ENCODE measurements at regions not wholly inside any gene's neighbourhood (a gene's known extent, or its start where the extent isn't known, plus 50 kb on each side); places are given as distances from the start of the nearest gene placed in this dataset.
A peak's percentile ranks its signal among the peaks of the same experiment; 100 is the strongest.

GRCh38 chr2:33766175-33766574 lies 167.1 kb upstream of the FAM98A start:
- Histone ChIP-seq H3K9ac (ENCODE audit: low read depth, low read length) (no peak overlapping the region), H3K4me3 (ENCODE audit: low read length) (no peak overlapping the region), H3K36me3 (ENCODE audit: insufficient read depth, low read depth, low read length) (no peaks in the 10 kb centered on the region), H3K9me3 (ENCODE audit: insufficient read depth, low read depth, low read length) (no peaks in the 10 kb centered on the region), H3K27me3 (ENCODE audit: insufficient read depth, low read length) (no peaks in the 10 kb centered on the region), H3K4me1 (ENCODE audit: insufficient read depth, low read length) (peaks cover 12% of the 10 kb centered on the region; the same call in 1 of the 2 replicates), H3K27ac (ENCODE audit: low read length) (no peak overlapping the region)

- H3K9ac ChIP-seq (ENCODE audit: low read depth, low read length) = no peak overlapping the region
- no peaks in the 10 kb centered on the region for H3K27me3 ChIP-seq (ENCODE audit: insufficient read depth, low read length)
- H3K4me3 ChIP-seq (ENCODE audit: low read length) = no peak overlapping the region
- H3K4me1 ChIP-seq (ENCODE audit: insufficient read depth, low read length) = peaks cover 12% of the 10 kb centered on the region; the same call in 1 of the 2 replicates
- H3K36me3 ChIP-seq (ENCODE audit: insufficient read depth, low read depth, low read length) = no peaks in the 10 kb centered on the region
- no peak overlapping the region for H3K27ac ChIP-seq (ENCODE audit: low read length)
- H3K9me3 ChIP-seq (ENCODE audit: insufficient read depth, low read depth, low read length) = peaks cover 2% of the 10 kb centered on the region
Measured at GRCh38 chr2:33765122-33765521, 166.0 kb upstream of the FAM98A start.

GRCh38 chr2:33764551-33764950 lies 165.5 kb upstream of the FAM98A start:
- H3K27ac ChIP-seq (ENCODE audit: low read length) = no peak overlapping the region
- H3K36me3 ChIP-seq (ENCODE audit: insufficient read depth, low read depth, low read length) = no peaks in the 10 kb centered on the region
- H3K9ac ChIP-seq (ENCODE audit: low read depth, low read length) = peak overlapping the region; percentile 29; the same call in 1 of the 2 replicates
- H3K4me1 ChIP-seq (ENCODE audit: insufficient read depth, low read length) = peaks cover 9% of the 10 kb centered on the region; the same call in 1 of the 2 replicates
- no peaks in the 10 kb centered on the region for H3K27me3 ChIP-seq (ENCODE audit: insufficient read depth, low read length)
- no peak overlapping the region for H3K4me3 ChIP-seq (ENCODE audit: low read length)
- H3K9me3 ChIP-seq (ENCODE audit: insufficient read depth, low read depth, low read length) = peaks cover 5% of the 10 kb centered on the region

GRCh38 chr2:33763671-33764310 lies 164.7 kb upstream of the FAM98A start:
- Histone ChIP-seq H3K36me3 (ENCODE audit: insufficient read depth, low read depth, low read length) (no peaks in the 10 kb centered on the region), H3K4me1 (ENCODE audit: insufficient read depth, low read length) (peaks cover 9% of the 10 kb centered on the region; the same call in 1 of the 2 replicates), H3K9me3 (ENCODE audit: insufficient read depth, low read depth, low read length) (peaks cover 11% of the 10 kb centered on the region)

GRCh38 chr2:33762636-33763035 lies 163.5 kb upstream of the FAM98A start:
- Histone ChIP-seq H3K9ac (ENCODE audit: low read depth, low read length) (no peak overlapping the region), H3K9me3 (ENCODE audit: insufficient read depth, low read depth, low read length) (peaks cover 11% of the 10 kb centered on the region), H3K4me3 (ENCODE audit: low read length) (no peak overlapping the region), H3K4me1 (ENCODE audit: insufficient read depth, low read length) (peaks cover 9% of the 10 kb centered on the region; the same call in 1 of the 2 replicates), H3K27me3 (ENCODE audit: insufficient read depth, low read length) (no peaks in the 10 kb centered on the region), H3K27ac (ENCODE audit: low read length) (no peak overlapping the region), H3K36me3 (ENCODE audit: insufficient read depth, low read depth, low read length) (no peaks in the 10 kb centered on the region)

More at GRCh38 chr2:33763671-33764310, 164.7 kb upstream of the FAM98A start:
- Histone ChIP-seq H3K27me3 (ENCODE audit: insufficient read depth, low read length) (no peaks in the 10 kb centered on the region), H3K9ac (ENCODE audit: low read depth, low read length) (no peak overlapping the region), H3K4me3 (ENCODE audit: low read length) (no peak overlapping the region), H3K27ac (ENCODE audit: low read length) (no peak overlapping the region)

GRCh38 chr2:33746208-33746800 lies 147.2 kb upstream of the FAM98A start:
- Histone ChIP-seq H3K9me3 (ENCODE audit: insufficient read depth, low read depth, low read length) (peaks cover 10% of the 10 kb centered on the region), H3K27me3 (ENCODE audit: insufficient read depth, low read length) (no peaks in the 10 kb centered on the region), H3K36me3 (ENCODE audit: insufficient read depth, low read depth, low read length) (no peaks in the 10 kb centered on the region), H3K4me3 (ENCODE audit: low read length) (no peak overlapping the region), H3K9ac (ENCODE audit: low read depth, low read length) (no peak overlapping the region), H3K4me1 (ENCODE audit: insufficient read depth, low read length) (no peaks in the 10 kb centered on the region), H3K27ac (ENCODE audit: low read length) (no peak overlapping the region)

- no peaks in the 10 kb centered on the region for H3K36me3 ChIP-seq (ENCODE audit: insufficient read depth, low read depth, low read length)
- no peak overlapping the region for H3K4me3 ChIP-seq (ENCODE audit: low read length)
- H3K27me3 ChIP-seq (ENCODE audit: insufficient read depth, low read length) = no peaks in the 10 kb centered on the region
- H3K27ac ChIP-seq (ENCODE audit: low read length) = no peak overlapping the region
- no peak overlapping the region for H3K9ac ChIP-seq (ENCODE audit: low read depth, low read length)
- no peaks in the 10 kb centered on the region for H3K9me3 ChIP-seq (ENCODE audit: insufficient read depth, low read depth, low read length)
- peaks cover 5% of the 10 kb centered on the region; the same call in 1 of the 2 replicates for H3K4me1 ChIP-seq (ENCODE audit: insufficient read depth, low read length)
Measured at GRCh38 chr2:33735096-33735495, 136.0 kb upstream of the FAM98A start.

GRCh38 chr2:33730804-33731203 lies 131.7 kb upstream of the FAM98A start:
- Histone ChIP-seq H3K9me3 (ENCODE audit: insufficient read depth, low read depth, low read length) (no peaks in the 10 kb centered on the region), H3K36me3 (ENCODE audit: insufficient read depth, low read depth, low read length) (no peaks in the 10 kb centered on the region), H3K27ac (ENCODE audit: low read length) (no peak overlapping the region), H3K9ac (ENCODE audit: low read depth, low read length) (no peak overlapping the region), H3K27me3 (ENCODE audit: insufficient read depth, low read length) (no peaks in the 10 kb centered on the region), H3K4me3 (ENCODE audit: low read length) (no peak overlapping the region), H3K4me1 (ENCODE audit: insufficient read depth, low read length) (peaks cover 5% of the 10 kb centered on the region; the same call in 1 of the 2 replicates)

- Histone ChIP-seq H3K36me3 (ENCODE audit: insufficient read depth, low read depth, low read length) (no peaks in the 10 kb centered on the region), H3K27ac (ENCODE audit: low read length) (no peak overlapping the region), H3K4me3 (ENCODE audit: low read length) (no peak overlapping the region), H3K4me1 (ENCODE audit: insufficient read depth, low read length) (peaks cover 5% of the 10 kb centered on the region; the same call in 1 of the 2 replicates), H3K27me3 (ENCODE audit: insufficient read depth, low read length) (no peaks in the 10 kb centered on the region), H3K9me3 (ENCODE audit: insufficient read depth, low read depth, low read length) (no peaks in the 10 kb centered on the region), H3K9ac (ENCODE audit: low read depth, low read length) (no peak overlapping the region)
Measured at GRCh38 chr2:33730193-33730592, 131.1 kb upstream of the FAM98A start.

GRCh38 chr2:33729353-33729752 lies 130.3 kb upstream of the FAM98A start:
- no peak overlapping the region for H3K4me3 ChIP-seq (ENCODE audit: low read length)
- H3K27ac ChIP-seq (ENCODE audit: low read length) = no peak overlapping the region
- H3K36me3 ChIP-seq (ENCODE audit: insufficient read depth, low read depth, low read length) = no peaks in the 10 kb centered on the region
- peaks cover 5% of the 10 kb centered on the region; the same call in 1 of the 2 replicates for H3K4me1 ChIP-seq (ENCODE audit: insufficient read depth, low read length)
- H3K9me3 ChIP-seq (ENCODE audit: insufficient read depth, low read depth, low read length) = no peaks in the 10 kb centered on the region
- no peaks in the 10 kb centered on the region for H3K27me3 ChIP-seq (ENCODE audit: insufficient read depth, low read length)
- no peak overlapping the region for H3K9ac ChIP-seq (ENCODE audit: low read depth, low read length)

GRCh38 chr2:33728106-33728505 lies 129.0 kb upstream of the FAM98A start:
- Histone ChIP-seq H3K9me3 (ENCODE audit: insufficient read depth, low read depth, low read length) (no peaks in the 10 kb centered on the region), H3K4me1 (ENCODE audit: insufficient read depth, low read length) (peaks cover 5% of the 10 kb centered on the region; the same call in 1 of the 2 replicates), H3K27ac (ENCODE audit: low read length) (no peak overlapping the region), H3K36me3 (ENCODE audit: insufficient read depth, low read depth, low read length) (no peaks in the 10 kb centered on the region), H3K4me3 (ENCODE audit: low read length) (no peak overlapping the region), H3K27me3 (ENCODE audit: insufficient read depth, low read length) (no peaks in the 10 kb centered on the region), H3K9ac (ENCODE audit: low read depth, low read length) (no peak overlapping the region)

All from iPS-20b (cell line).